HG03025 (cell line): ENCODE measurements at regions not wholly inside any gene's neighbourhood (a gene's known extent, or its start where the extent isn't known, plus 50 kb on each side); places are given as distances from the start of the nearest gene placed in this dataset.
"Not testable (repeated sequence)": the region's sequence is repeated elsewhere in the genome, so short reads cannot be mapped to it uniquely, and the experiment has no call there.

Experiments used
- ATAC-seq: cut with Tn5 transposase; IDR thresholded peaks from one replicate; pipeline ENCODE4 v1.9.1; 2021; ENCODE audit warnings: mild to moderate bottlenecking, moderate library complexity; ENCODE audit not compliant: unreplicated experiment, low FRiP score

DNA sequence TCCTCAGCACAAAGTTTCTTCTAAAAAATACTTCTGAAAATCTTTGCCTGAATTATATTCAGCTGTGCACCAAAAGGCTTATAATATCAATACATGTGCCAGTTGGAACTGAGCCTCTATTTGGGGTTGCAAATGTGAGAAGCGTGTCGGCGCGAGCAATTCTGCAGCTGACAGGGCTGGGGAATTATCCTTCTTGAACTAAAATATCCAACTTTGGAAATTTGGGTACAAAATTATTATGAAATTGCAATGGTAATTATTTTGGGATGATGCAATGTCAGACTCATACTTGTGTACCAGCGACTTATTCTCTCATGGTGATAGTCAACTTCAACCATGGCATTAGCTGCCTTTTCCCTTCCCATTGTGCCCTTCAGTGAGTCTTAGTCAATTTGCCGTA is 507.0 kb upstream of the KLF6 start:
- ATAC-seq = no peak

DNA sequence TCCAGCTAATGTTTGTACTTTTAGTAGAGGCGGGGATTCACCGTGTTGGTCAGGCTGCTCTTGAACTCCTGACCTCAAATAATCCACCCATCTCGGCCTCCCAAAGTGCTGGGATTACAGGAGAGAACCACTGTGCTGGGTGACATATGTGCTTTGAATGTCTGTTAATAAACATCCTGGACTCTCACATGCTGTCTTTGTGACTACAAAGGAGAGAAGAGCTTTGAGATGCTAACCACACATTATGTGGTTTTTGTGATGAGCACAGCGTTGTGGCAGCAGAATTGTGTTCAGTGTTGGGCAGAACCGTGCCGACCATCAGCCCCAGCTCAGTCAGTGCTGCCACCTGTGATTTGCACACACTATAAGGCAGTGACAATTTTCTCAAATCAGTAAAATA is 500.1 kb upstream of the KLF6 start:
- no peak for ATAC-seq

DNA sequence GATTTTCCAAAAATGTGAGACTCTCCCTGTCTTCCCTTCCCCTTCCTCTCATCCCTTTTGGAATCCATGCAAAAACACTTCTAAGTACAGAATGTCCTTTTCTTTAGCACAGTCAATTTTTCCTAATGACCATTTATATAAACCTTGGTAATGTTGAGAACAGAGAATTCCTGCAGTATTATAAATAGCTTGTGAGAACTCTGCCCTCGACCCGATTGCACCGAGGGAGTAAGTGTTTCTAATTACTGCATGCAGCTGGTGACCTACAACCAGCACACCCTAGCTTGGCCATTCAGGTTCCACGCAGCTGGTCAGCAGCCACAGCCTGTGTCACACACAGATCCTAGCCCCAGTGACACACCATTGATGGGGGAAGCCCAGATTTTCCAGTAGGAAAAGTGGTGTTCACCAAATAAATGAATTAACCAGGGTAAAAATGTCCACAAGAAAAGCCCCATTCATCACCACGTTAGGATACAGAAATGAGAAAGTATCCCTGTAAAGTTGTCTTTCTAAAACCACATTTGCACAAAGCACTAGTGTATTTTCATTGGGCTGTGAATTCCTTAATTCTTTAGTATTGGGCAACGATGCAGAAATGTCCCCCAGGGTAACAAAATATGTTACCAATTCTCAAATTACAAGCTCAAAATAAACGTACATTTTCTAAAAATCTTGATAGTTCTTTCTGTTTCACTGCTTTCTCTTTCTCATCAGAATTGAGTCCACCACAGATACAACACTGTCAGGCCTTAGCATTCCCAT is 499.0 kb upstream of the KLF6 start:
- ATAC-seq = no peak

DNA sequence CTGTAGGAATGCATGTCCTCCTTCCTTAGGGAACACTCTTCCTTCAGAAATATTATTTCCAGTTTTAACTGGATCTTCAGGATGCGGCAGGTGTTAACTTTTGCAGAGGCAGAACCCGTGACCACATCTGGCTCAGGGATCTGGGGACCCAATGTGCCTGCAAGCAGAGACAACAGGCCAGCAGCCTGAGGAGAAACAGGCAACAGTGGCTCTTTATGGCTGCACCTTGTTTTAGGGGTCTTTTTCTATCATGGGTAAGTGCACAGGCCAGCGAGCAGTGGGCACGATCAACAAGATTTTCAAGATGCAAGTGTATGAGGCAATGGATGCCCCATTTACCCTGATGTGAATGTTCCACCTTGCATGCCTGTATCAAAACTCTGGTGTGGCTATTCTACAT is 497.5 kb upstream of the KLF6 start:
- ATAC-seq = no peak

DNA sequence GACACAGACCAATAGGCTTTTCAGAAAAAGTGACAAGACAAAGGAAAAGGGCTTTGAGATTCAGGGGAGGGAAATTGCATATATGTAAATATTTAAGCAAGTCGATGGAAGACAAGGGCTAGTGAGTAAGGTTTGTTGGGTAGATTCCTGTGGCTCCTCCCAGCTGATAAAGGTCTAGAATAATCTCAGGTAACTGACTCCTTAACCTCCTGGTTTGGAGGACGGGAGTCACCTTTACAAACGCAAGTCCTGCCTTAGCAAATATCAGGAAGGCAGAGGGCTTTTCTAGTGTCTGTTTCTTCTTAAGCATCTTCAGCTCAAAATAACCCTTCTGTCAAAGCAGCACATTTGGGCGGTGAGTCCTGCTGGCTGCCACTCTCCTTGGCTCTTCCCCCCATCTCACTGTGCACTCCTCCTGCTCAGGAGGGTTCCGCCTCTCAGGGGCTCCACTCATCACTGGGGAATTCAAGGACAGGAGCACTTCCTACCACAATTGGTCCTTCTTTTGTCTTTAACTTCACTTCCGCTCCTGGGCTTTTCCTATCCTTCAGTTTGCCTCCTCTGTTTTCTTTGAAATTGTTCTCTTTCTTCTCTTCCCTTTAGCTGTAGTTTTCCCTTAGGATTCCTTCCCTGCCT is 496.3 kb upstream of the KLF6 start:
- no peak for ATAC-seq

DNA sequence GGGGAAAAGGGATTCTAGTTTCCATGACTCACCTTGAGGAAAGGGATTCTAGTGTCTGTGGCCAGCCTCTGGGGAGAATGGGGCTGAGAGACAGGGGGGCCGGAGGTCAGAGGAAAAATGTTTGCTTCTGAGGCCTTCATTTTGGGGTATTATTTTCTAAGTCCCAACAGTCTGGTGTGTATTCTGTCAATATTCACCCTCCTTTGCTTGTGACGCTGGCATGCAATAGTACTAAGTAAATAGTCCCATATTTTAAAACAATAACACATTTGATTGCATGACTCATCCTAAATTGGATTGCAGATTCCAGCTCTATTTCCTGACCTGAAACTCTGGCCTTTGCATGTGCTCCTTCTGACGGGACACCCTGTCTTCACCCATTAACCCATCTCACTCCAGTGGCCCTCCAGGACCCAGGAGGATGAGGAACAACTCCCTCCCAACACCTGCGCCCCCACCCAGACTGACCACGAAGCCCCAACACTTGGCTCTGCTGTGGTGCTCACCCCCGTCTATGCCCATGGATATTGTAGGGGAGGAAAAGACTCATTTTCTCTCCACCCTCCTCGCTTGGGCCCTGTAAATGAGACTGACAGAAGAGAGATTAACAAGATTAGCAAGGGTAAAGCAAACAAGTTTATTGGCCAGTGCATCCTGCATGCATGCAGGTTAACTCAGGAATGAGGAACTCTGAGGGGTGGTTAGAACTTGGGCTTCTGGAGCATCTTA is 495.6 kb upstream of the KLF6 start:
- ATAC-seq = no peak

DNA sequence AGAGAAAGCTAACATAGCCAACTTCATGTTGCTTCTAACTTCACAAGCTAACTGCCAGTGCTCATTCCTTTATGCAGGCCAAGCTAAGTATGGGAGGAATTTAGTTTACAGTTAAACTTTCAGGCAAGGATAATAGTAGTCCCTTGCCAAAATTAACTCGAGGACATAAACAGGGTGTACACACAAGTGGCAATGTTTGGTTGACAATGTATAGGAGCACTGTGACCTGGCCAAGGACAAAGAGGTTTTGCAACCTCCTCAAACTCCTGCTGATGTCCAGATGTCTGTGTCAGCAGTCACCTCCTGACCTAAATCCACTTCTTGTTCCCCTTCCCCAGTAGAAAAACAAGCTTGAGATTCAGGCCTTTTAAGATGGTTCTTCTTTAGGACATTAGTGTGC is 494.6 kb upstream of the KLF6 start:
- no peak for ATAC-seq

DNA sequence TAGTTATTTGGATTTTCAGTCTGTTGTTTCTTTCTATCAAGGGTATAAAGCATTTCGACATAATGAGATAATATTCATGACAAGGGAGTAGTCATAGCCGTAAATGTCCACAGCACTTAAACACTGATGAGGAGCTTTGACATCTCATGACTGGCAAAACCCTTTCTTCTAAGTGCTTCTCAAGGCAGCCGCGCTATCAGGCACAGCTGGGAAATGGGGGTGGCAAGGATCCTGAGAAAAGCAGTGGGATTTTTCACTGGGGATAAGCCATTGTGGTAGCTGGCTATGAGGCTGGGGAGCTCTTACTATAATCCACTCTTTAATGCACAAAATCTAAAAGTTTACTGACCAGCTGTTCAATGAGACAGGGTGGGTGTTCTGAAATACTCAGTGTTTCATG is 493.2 kb upstream of the KLF6 start:
- no peak for ATAC-seq

DNA sequence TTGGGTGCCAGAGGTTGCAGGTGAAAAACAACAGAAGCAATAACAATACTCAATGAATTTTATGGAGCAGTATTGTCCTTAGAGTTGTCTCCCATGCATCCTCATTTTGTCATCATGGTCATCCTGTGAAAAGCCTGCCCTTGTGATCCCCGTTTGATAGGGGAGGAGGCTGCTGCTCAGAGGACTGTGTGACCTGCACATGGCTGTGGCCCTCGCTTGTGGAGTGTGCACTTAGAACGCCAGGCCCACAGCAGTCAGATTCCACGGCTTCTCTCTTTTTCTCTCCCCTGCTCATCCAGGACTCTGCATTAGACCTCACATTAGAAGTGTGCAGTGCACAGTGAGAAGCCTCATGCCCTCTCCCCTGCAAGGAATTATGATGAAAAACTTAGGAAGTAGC is 491.1 kb upstream of the KLF6 start:
- ATAC-seq = no peak

DNA sequence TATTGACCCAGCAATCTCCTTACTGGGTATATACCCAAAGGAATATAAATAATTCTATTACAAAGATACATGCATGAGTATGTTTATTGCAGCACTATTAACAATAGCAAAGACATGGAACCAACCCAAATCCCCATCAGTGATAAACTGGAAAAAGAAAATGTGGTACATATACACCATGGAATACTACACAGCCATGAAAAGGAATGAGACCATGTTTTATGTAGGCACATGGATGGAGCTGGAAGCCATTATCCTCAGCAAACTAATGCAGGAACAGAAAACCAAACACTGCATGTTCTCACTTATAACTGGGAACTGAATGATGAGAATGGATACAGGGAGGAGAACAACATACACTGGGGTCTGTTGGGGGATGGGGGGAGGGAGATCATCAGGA is 489.7 kb upstream of the KLF6 start:
- not testable (repeated sequence) for ATAC-seq

DNA sequence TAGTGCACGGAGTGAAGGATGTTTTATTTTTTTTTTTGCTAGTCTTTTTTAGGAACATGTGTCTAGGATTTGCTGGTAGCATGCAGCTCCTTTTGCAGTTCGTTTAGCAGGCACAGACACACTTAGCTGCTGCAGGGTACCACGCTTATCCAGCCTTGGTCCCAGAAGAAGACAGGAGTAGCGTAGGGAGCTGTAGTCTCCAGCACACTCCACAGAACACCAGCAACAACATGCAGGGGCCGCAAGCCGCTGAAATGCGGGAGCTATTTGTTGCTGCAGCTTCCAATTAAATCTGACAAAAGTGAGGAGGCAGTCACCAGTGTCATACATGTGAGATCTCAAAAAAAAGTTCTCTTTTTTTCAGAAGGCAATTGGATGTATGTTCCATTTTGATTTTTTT is 486.2 kb upstream of the KLF6 start:
- ATAC-seq = no peak

DNA sequence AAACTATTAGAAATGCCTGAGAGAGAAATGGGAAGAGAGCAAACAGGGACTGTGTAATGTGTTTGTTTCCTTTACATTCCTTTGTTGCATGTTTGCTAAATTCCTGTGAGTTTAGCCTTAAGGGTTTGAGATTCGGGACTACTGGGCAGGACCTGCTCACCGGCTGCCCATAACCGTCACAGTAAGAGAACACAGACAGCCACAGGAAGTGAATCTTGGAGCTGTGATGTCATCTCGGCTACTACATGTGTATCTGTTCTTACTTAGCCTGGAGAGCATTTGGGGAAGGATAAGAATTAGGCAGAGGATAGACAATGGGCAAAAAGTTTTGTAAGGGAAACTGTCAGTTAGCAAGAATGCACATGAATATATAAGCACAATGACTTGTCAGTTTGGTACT is 485.1 kb upstream of the KLF6 start:
- ATAC-seq = no peak

DNA sequence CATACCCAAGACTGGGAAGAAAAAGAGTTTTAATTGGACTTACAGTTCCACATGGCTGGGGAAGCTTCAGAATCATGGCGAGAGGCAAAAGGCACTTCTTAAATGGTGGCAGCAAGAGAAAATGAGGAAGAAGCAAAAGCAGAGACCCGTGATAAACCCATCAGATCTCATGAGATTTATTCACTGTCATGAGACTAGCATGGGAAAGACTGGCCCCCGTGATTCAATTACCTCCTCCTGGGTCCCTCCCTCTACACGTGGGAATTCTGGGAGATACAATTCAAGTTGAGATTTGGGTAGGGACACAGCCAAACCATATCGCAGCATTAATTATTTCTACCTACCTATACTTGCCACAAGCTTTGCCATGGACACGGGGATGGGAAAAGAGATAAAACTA is 483.5 kb upstream of the KLF6 start:
- ATAC-seq = not testable (repeated sequence)

DNA sequence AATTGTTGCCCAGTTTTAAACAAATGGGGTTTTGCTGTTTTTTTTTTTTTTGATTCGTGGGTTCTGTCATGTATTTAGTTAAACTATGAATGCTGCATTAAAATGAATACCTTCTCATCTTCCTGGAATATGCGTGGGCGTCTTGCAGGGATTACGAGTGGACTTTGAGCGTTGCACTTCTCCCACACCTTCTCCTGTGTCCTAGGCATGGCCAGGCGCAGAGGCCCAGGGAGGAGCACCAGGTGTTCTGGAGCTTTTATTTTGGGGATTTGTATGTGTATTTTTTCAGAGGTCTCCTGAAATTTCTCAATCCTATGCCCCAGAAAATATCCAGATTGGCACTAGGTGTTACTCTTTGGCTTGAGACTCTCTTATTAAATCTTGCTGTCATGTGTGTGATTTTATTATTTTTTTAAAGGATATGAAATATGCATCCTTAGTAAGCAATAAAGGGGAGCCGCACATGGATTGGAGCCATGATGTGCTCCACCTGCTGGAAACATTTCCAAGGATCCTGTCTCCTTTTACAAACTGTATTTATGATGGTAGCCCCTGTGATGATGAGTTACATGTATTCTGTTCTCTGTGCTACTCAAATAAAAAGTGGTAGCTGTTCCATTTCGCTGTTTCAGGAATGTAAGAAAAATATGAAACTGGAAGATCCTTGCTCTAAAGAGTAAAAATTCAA is 482.2 kb upstream of the KLF6 start:
- no peak for ATAC-seq

DNA sequence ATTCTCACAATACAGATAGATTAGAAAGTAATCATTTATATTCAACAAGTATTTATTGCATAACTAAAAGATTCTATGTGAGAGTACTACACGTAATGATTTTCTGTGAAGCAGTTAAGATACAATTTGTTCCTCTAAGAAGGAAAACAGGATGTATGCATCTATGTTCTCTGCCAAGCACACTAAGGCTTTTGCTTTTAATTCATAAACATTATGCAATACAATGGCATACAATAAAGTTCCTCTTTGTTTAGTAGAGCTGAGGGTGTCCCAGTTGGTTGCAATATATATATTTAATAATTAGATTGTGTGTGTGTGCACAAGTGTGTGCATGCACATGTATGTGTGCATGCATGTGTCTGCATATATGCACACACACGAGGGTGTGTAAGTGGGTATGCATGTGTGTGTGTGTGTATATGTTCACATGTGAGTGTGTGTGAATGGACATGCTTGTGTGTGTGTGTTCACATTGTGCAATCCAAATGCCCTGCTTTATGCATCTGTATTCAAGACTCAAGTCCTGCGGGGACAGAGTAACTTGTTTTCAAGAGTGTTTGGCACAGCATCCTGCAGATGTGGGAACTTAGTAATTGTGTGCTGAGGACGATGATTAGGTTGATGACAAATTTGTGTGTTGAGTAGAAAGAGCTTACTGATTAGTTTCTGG is 481.5 kb upstream of the KLF6 start:
- ATAC-seq = no peak

DNA sequence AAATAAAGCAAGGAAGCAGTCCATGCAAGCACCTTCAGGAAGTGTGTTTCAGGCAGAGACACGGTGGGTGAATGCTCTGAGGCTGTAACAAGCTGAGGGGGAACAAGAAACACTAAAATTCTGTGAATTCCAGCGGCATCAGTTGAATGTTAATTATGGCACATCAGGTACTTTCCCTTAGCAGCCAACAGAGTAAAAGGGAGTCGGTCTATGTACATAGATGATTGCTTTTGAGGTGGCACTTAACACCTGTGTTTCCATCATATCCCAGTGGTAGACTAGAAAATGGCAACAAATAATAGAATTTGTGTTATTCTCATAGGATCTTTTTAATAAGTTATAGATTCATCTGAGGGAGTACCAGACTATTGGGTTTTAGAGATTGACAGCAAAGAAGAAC is 481.0 kb upstream of the KLF6 start:
- ATAC-seq = no peak

DNA sequence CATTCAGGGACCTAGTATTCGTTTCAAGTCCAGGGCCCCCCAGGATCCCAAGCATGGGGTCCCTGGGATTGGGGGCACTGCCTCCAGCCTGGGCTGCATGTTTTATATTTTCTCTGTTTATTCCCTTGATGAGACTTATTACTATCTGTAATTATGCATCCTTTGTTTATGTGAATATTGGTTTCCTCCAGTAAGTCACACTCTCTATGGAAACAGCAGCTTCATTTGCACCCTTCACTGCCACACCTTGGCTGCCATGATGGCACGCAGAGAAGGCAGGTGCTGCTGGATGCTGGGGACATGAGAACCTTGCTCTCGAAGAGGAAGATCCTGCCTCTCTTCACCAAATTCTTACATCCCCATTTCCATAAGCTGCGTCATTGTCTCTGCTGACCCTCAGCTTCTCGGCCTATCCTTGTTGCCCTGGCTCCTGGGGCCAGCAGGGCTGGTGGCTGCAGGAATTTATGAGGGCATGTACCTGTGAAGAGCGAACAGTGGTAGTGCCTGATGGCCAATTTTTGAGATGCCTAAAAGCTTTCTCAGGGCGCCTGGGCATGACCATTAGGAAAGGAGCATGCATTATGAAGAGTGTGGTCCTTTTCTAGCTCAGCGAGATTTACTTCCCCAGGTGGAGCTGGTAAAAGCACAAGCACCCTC is 479.3 kb upstream of the KLF6 start:
- ATAC-seq = no peak

DNA sequence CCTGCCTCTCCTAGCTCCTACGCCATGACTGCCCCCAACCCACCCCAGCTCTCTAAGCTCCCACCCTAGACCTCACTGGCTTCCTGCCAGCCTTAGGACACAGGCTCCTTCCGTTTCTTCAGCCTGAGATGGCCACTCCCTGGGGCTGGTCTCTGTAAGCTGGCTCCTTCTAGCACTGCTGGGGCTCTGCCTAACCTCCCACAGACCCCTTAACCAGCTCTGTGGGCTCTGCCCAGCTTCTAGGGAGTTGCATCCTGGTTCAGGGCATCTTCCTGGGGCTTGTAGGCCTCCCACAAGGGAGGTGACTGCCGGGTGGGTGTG is 478.6 kb upstream of the KLF6 start:
- no peak for ATAC-seq

DNA sequence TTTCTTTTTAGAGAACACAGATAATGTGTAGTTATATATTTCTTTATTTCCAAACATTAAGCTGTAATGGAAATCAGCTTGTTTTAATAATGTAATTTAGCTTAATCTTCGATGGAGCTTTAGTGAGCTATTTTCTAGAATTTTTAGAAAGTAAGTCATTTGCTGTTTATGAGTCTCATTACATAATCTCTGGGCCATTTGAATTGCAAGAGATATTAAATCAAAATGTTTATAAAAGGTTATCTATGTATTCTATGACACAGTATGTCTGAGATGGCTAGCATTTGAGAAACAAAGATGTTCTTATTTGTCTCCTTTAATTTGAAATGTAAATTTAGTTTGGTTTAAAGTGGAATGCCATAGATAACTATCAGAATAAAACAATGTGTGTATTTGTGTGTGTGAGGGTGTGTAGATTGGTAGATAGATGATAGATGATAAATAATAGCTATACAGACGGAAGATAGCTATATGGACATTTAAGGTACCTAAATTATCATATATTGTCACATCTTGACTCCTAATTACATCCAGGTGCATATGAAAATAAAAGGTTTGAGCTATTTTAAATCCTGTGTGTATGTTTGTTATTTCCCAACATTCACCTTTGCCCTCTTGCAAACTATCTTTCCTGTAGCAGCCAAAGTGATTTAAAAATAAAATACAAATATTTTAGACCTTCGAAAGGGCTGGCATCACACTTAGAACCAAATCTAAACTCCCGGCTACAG is 478.0 kb upstream of the KLF6 start:
- ATAC-seq = no peak

DNA sequence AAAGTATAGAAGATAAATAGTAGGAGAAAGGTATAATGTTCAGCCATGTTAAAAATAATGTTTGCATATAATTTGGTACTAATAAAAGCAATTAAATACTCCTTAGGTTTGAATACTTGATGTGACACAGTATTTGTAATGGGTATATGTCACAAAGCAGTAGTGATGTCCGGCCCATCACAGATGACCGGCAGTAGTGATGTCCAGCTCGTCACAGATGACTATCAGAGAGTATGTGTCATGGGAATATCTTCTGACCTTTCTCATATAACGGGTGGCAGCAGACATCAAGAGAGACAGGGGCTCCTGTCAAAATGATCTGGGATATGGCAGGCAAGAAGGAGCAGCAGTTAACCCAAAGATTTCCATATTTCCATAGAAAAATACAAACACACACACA is 477.4 kb upstream of the KLF6 start:
- ATAC-seq = no peak
